GM18517 (cell line): ENCODE measurements at regions not wholly inside any gene's neighbourhood (a gene's known extent, or its start where the extent isn't known, plus 50 kb on each side); places are given as distances from the start of the nearest gene placed in this dataset.
A peak's percentile ranks its signal among the peaks of the same experiment; 100 is the strongest.
"Not testable (repeated sequence)": the region's sequence is repeated elsewhere in the genome, so short reads cannot be mapped to it uniquely, and the experiment has no call there.

Source experiments
- ATAC-seq: cut with Tn5 transposase; IDR thresholded peaks from one replicate; pipeline ENCODE4 v1.9.1; 2021; ENCODE audit warnings: mild to moderate bottlenecking, moderate library complexity; ENCODE audit not compliant: unreplicated experiment

- no peak for ATAC-seq
Measured at GRCh38 chr4:128690011-128690410, 119.5 kb upstream of the JADE1 start.

GRCh38 chr4:128688846-128689437, 120.6 kb upstream of the JADE1 start:
- no peak for ATAC-seq

- ATAC-seq, result no peak
Measured at GRCh38 chr4:128688033-128688721, 121.3 kb upstream of the JADE1 start.

- no peak for ATAC-seq
Measured at GRCh38 chr4:128686810-128687209, 122.7 kb upstream of the JADE1 start.

DNA sequence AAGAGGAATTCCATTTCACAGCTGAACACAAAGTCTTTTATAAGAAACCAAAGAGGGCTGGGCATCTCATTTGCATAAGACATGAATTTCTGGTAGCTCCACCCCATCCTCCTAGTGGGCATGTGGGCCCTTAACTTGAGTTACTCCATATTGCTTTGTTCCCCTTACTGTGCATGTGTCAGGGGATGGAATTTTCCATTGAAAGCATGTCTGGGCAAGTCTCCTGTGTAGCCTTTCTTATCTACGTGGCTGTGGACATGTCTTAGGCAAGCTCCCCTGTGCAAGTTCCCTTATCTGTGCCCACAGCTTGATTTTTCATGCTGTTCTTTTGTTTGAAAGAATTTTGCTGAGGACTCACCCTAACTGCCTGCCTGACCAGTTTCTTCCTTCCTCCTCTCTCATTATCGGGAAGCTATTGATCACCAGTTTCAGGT, 123.5 kb upstream of the JADE1 start:
- no peak for ATAC-seq

DNA sequence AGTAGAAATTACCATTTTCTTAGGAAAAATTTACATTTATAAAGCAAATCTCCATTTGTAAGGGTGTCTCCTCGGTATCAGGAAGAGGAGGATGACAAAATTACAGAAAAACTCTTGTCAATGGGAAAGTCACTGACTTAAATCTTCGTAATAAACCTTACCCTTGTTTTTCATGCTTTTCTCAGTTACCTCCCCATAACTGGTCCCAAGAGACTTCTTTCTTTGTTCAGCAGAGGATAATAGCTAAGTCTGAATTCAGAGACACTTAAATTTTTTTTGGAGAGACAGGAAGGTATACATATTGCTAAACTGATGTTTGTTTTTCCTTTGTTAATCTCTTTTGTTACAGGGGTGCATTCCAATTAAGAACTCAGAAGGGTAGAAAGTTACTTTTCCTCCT, 125.5 kb upstream of the JADE1 start:
- ATAC-seq, result no peak

DNA sequence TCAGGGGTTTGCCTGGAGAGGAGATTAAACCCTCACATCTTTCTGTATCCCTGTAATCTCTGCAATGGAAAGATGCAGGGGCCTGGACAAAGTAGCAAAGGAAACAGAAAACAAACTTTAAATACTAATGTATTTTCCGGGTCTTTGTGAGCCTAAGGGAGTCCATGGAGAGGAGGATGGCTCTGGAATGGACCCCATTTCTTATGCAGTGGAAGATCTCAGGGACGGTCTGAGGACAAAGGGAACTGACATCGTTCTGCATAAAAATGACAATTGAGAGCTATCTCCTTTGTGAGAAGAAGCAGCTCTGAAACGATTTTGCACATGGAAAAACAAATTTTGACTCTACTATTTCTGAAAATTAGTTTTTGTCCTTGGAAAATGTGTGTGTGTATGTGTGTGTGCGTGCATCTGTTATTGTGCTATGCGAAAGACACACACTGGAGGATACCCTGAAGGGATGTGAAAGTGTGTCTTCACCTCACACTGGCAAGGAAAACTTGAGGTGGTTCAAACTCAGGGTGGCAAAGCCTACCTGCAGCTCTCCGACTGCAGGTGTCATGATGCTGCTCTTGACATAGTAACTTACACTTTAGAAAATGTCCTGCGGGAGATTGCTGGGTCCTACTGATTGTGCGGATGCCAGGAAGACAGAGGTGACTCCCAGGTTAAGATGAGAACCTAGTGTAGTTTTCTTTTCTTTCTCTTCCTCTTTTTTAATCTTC, 126.4 kb upstream of the JADE1 start:
- no peak for ATAC-seq

GRCh38 chr4:128676095-128676494, 133.4 kb upstream of the JADE1 start:
- no peak for ATAC-seq

GRCh38 chr4:128675083-128675482, 134.4 kb upstream of the JADE1 start:
- ATAC-seq, result peak; percentile 97

- ATAC-seq, result not testable (repeated sequence)
Measured at GRCh38 chr4:128673159-128673558, 136.3 kb upstream of the JADE1 start.

DNA sequence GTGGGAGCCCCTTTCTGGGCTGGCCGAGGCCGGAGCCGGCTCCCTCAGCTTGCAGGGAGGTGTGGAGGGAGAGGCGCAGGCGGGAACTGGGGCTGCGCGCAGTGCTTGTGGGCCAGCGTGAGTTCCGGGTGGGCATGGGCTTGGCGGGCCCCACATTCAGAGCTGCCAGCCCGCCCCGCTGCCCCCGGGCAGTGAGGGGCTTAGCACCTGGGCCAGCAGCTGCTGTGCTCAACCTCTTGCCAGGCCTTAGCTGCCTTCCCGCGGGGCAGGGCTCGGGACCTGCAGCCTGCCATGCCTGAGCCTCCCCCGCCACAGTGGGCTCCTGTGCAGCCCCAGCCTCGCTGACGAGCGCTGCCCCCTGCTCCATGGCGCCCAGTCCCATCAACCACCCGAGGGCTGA, 136.9 kb upstream of the JADE1 start:
- ATAC-seq, result not testable (repeated sequence)

- no peak for ATAC-seq
Measured at GRCh38 chr4:128670513-128670912, 139.0 kb upstream of the JADE1 start.

DNA sequence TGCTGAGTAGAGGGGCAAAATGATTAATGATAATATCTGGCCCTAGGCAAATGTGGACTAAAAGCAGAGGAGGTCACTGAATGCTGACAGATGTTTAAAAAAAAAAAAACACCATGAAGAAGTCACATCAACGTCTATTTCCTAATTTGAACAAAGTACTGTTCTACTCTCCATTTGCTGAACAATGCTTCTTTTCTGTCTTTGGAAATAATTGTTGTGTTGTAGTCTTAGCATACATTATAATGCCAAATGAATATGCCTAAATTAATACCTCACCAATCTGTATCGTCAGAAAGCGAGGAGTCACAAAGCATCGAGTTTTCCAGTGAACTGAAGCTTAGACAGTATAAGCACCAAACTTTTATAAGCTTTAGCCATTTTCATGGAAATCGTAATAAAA, 140.9 kb upstream of the JADE1 start:
- no peak for ATAC-seq

DNA sequence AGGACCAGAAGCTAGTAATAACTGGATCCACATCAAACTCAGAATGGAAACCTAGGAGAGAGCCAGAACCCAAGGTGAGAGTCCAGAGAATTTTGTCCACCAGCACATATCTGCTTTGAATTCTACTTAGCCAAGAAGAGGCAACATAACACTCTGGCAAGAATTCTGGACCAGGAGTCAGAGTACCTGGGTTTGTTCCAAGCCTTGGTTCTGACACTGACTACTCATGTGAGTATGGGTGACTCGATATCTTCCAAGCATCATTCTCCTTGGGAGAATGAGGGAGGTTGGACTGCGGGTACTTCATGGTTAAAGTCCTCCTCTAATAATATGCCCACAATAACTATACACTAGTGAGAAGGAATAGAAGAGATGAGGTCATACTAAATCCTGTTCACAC, 144.0 kb upstream of the JADE1 start:
- ATAC-seq, result no peak

GRCh38 chr4:128663325-128663724, 146.2 kb upstream of the JADE1 start:
- peak; percentile 76 for ATAC-seq

- no peak for ATAC-seq
Measured at GRCh38 chr4:128661479-128661878, 148.0 kb upstream of the JADE1 start.

DNA sequence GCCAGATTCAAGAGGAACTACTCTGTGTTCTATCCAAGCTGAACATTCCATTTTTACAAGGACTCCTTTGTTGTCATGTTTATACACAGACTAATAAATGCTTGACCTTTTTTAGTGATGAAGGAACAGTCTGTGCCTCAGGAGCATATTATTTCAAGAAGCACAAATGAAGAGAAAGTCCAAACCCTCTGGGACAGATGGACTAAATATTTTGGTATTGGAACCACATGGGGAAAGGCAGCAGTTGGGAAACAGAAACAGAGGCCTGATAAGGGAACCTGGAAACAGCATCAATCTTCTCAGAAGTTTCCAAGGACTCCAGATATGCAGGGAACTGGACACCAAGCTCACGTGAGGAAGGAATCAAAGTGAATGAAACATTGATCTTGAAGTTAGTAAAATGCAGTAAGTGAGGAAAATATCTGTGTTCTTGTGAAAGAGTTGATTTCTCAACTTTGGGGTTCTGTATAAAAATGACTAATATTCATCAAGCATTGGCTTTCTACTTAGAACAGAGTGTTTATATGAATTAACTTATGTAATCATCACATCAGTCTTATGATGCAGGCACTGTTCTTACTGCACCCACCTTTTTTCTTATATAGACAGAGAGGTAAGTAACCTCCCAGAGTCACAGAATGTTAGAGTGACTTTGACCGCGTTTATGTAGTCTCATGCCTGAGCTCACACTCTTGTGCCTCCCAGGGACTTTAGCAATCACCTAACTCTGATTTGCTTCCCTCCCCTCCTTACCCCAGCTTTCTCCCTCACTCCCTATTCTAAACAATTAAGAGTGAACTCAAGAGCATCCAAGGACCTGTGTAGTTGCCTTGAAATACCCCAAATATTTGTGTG, 148.9 kb upstream of the JADE1 start:
- ATAC-seq, result no peak

- peak; percentile 72 for ATAC-seq
Measured at GRCh38 chr4:128658214-128658631, 151.3 kb upstream of the JADE1 start.

DNA sequence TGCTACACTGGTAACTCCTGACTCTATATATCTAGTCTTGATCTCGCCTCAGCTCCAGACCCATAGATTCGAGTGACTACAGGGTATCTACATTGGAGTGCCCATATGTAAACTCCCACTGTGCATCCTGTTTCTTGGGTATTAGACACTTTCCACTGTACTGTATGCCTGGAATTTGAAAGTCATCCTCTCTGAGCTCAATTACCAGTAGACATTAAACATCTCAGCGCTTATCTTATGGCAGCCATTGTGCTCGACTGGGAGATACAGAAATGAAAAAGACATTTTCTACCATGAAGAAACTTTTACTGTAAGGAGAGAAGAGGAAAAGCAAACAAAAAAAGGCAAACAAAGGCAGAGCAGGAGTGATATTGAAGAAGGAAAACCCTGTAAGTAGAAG, 151.9 kb upstream of the JADE1 start:
- ATAC-seq, result no peak

- ATAC-seq, result no peak
Measured at GRCh38 chr4:128654465-128654864, 155.0 kb upstream of the JADE1 start.
